Stimulated activated CD8-positive, alpha-beta memory T cell treated with anti-CD3 and anti-CD28 coated beads, Interleukin-12 subunit alpha, Interleukin-12 subunit beta, amount 100 ng/mL, for 4 hours (primary cell): ENCODE measurements at regions not wholly inside any gene's neighbourhood (a gene's known extent, or its start where the extent isn't known, plus 50 kb on each side); places are given as distances from the start of the nearest gene placed in this dataset.
"Not testable (repeated sequence)": the region's sequence is repeated elsewhere in the genome, so short reads cannot be mapped to it uniquely, and the experiment has no call there.

Experiments used
- DNase-seq: peaks from one replicate; pipeline ENCODE4 v3.0.0-alpha.2; 2020; ENCODE audit warnings: low read depth

- DNase-seq: no peak
Observed at GRCh38 chr9:90147426-90147825, 495.2 kb downstream of the DIRAS2 start.

GRCh38 chr9:90156318-90156717 lies 486.3 kb downstream of the DIRAS2 start:
- no peak for DNase-seq

- no peak for DNase-seq
Observed at GRCh38 chr9:90162326-90162725, 480.3 kb downstream of the DIRAS2 start.

GRCh38 chr9:90162819-90163218 lies 479.8 kb downstream of the DIRAS2 start:
- no peak for DNase-seq

GRCh38 chr9:90165281-90165680 lies 477.3 kb downstream of the DIRAS2 start:
- DNase-seq: no peak

- DNase-seq: not testable (repeated sequence)
Observed at GRCh38 chr9:90166374-90166773, 476.2 kb downstream of the DIRAS2 start.

- no peak for DNase-seq
Observed at GRCh38 chr9:90167914-90168313, 474.7 kb downstream of the DIRAS2 start.

GRCh38 chr9:90169490-90169889 lies 473.1 kb downstream of the DIRAS2 start:
- DNase-seq: no peak

- not testable (repeated sequence) for DNase-seq
Observed at GRCh38 chr9:90173935-90174334, 468.7 kb downstream of the DIRAS2 start.

- DNase-seq: not testable (repeated sequence)
Observed at GRCh38 chr9:90174346-90174745, 468.3 kb downstream of the DIRAS2 start.

GRCh38 chr9:90175257-90175656 lies 467.4 kb downstream of the DIRAS2 start:
- DNase-seq: no peak

- DNase-seq: no peak
Observed at GRCh38 chr9:90175865-90176264, 466.8 kb downstream of the DIRAS2 start.

GRCh38 chr9:90176901-90177300 lies 465.7 kb downstream of the DIRAS2 start:
- no peak for DNase-seq

GRCh38 chr9:90180381-90180780 lies 462.2 kb downstream of the DIRAS2 start:
- no peak for DNase-seq

GRCh38 chr9:90188656-90189055 lies 454.0 kb downstream of the DIRAS2 start:
- no peak for DNase-seq

- DNase-seq: no peak
Observed at GRCh38 chr9:90189306-90189705, 453.3 kb downstream of the DIRAS2 start.

- not testable (repeated sequence) for DNase-seq
Observed at GRCh38 chr9:90192465-90192864, 450.2 kb downstream of the DIRAS2 start.

- DNase-seq: no peak
Observed at GRCh38 chr9:90198956-90199355, 443.7 kb downstream of the DIRAS2 start.

GRCh38 chr9:90201766-90202165 lies 440.9 kb downstream of the DIRAS2 start:
- no peak for DNase-seq

- no peak for DNase-seq
Observed at GRCh38 chr9:90204128-90204831, 438.3 kb downstream of the DIRAS2 start.

- DNase-seq: not testable (repeated sequence)
Observed at GRCh38 chr9:90213045-90213444, 429.6 kb downstream of the DIRAS2 start.

- DNase-seq: no peak
Observed at GRCh38 chr9:90219548-90220118, 423.0 kb downstream of the DIRAS2 start.

GRCh38 chr9:90221899-90222298 lies 420.7 kb downstream of the DIRAS2 start:
- not testable (repeated sequence) for DNase-seq

GRCh38 chr9:90226839-90227338 lies 415.7 kb downstream of the DIRAS2 start:
- peak; percentile 11 for DNase-seq
